ENCODE measurements at regions not wholly inside any gene's neighbourhood (a gene's known extent, or its start where the extent isn't known, plus 50 kb on each side); places are given as distances from the start of the nearest gene placed in this dataset.

GRCh38 chr5:128636361-128636760, 98.3 kb upstream of the FBN2 start:
- no peak overlapping the region for H3K4me3 ChIP-seq (ENCODE audit: low read length)
- TF ChIP-seq, protein P1, sequence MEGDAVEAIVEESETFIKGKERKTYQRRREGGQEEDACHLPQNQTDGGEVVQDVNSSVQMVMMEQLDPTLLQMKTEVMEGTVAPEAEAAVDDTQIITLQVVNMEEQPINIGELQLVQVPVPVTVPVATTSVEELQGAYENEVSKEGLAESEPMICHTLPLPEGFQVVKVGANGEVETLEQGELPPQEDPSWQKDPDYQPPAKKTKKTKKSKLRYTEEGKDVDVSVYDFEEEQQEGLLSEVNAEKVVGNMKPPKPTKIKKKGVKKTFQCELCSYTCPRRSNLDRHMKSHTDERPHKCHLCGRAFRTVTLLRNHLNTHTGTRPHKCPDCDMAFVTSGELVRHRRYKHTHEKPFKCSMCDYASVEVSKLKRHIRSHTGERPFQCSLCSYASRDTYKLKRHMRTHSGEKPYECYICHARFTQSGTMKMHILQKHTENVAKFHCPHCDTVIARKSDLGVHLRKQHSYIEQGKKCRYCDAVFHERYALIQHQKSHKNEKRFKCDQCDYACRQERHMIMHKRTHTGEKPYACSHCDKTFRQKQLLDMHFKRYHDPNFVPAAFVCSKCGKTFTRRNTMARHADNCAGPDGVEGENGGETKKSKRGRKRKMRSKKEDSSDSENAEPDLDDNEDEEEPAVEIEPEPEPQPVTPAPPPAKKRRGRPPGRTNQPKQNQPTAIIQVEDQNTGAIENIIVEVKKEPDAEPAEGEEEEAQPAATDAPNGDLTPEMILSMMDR (conservative IDR thresholded peaks at IDR 0.05; ENCODE audit: low read depth, low read length), result no peak
- DNase-seq (ENCODE audit: low read depth), result no peak

GRCh38 chr5:128637031-128637430, 99.0 kb upstream of the FBN2 start:
- no peak for DNase-seq (ENCODE audit: low read depth)
- no peak overlapping the region for H3K4me3 ChIP-seq (ENCODE audit: low read length)
- TF ChIP-seq, protein P1 (conservative IDR thresholded peaks at IDR 0.05; ENCODE audit: low read depth, low read length), result peak; percentile 9

- no peak for DNase-seq (ENCODE audit: low read depth)
- TF ChIP-seq, protein P1 (conservative IDR thresholded peaks at IDR 0.05; ENCODE audit: low read depth, low read length), result no peak
- H3K4me3 ChIP-seq (ENCODE audit: low read length), result no peak overlapping the region
These were observed 103.8 kb upstream of the FBN2 start for GRCh38 chr5:128641861-128642260.

DNA sequence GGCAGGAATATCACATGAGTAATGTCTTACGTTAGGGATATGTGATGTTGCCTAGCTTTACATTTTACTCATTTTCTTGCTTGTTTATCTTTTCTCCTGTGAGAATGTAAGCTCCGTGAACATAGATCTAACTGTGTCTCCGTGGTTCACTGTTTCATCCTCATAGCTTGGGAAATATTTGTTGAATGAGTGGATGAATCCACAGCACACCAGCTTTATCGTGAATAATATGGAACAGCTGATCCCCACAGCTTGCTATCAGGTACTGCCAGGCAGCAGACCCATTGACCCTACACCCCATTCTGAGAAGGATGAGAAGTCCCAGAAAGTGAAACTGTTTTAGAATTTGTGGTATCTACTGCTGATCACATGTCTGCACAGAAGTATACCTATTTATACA, 106.8 kb upstream of the FBN2 start:
- TF ChIP-seq, protein P1 (conservative IDR thresholded peaks at IDR 0.05; ENCODE audit: low read depth, low read length), result no peak
- peak; percentile 64 for DNase-seq (ENCODE audit: low read depth)
- peak overlapping the region; percentile 17 for H3K4me3 ChIP-seq (ENCODE audit: low read length)

- H3K4me3 ChIP-seq (ENCODE audit: low read length), result no peak overlapping the region
- TF ChIP-seq, protein P1 (conservative IDR thresholded peaks at IDR 0.05; ENCODE audit: low read depth, low read length), result no peak
- DNase-seq (ENCODE audit: low read depth), result peak; percentile 50
These were observed 107.5 kb upstream of the FBN2 start for GRCh38 chr5:128645581-128645980.

- TF ChIP-seq, protein P1 (conservative IDR thresholded peaks at IDR 0.05; ENCODE audit: low read depth, low read length), result no peak
- no peak for DNase-seq (ENCODE audit: low read depth)
- no peak overlapping the region for H3K4me3 ChIP-seq (ENCODE audit: low read length)
These were observed 108.1 kb upstream of the FBN2 start for GRCh38 chr5:128646176-128646575.

GRCh38 chr5:128649192-128649591, 111.1 kb upstream of the FBN2 start:
- TF ChIP-seq, protein P1 (conservative IDR thresholded peaks at IDR 0.05; ENCODE audit: low read depth, low read length), result no peak
- DNase-seq (ENCODE audit: low read depth), result no peak
- no peak overlapping the region for H3K4me3 ChIP-seq (ENCODE audit: low read length)

Data from retinal pigment epithelial cell (primary cell).